ENCODE measurements at regions not wholly inside any gene's neighbourhood (a gene's known extent, or its start where the extent isn't known, plus 50 kb on each side); places are given as distances from the start of the nearest gene placed in this dataset.

DNA sequence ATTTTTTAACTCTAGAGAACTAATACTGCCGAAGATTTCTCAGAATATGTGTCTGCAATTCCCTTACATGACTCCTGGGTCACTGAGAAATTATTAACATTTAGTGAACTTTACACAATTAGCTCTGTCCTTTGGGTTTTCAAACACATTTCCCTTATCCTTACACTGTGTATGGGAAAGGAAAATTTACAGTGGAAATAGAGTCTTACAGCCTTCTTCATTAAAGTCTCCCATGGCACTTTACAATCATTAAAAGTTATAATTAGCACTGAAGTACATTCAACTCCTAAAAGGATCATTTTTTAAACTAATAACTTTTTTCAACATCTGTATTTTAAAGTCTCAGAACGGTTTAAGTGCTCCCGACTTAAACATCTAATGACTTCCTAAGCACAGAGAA, 627.5 kb upstream of the TYRP1 start:
- no peak for TF ChIP-seq EZH2 (IDR thresholded peaks at IDR 0.05; ENCODE audit: borderline replicate concordance, low read depth, low read length, severe bottlenecking)
- TF ChIP-seq, protein P1, sequence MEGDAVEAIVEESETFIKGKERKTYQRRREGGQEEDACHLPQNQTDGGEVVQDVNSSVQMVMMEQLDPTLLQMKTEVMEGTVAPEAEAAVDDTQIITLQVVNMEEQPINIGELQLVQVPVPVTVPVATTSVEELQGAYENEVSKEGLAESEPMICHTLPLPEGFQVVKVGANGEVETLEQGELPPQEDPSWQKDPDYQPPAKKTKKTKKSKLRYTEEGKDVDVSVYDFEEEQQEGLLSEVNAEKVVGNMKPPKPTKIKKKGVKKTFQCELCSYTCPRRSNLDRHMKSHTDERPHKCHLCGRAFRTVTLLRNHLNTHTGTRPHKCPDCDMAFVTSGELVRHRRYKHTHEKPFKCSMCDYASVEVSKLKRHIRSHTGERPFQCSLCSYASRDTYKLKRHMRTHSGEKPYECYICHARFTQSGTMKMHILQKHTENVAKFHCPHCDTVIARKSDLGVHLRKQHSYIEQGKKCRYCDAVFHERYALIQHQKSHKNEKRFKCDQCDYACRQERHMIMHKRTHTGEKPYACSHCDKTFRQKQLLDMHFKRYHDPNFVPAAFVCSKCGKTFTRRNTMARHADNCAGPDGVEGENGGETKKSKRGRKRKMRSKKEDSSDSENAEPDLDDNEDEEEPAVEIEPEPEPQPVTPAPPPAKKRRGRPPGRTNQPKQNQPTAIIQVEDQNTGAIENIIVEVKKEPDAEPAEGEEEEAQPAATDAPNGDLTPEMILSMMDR (IDR thresholded peaks at IDR 0.05; ENCODE audit: borderline replicate concordance, extremely low read depth, low read length, poor library complexity, severe bottlenecking): no peak
